ENCODE measurements at regions not wholly inside any gene's neighbourhood (a gene's known extent, or its start where the extent isn't known, plus 50 kb on each side); places are given as distances from the start of the nearest gene placed in this dataset.
A peak's percentile ranks its signal among the peaks of the same experiment; 100 is the strongest.
"Not testable (repeated sequence)": the region's sequence is repeated elsewhere in the genome, so short reads cannot be mapped to it uniquely, and the experiment has no call there.

GRCh38 chr16:31581065-31581464, 53.4 kb downstream of the AHSP start:
- DNase-seq (ENCODE audit: extremely low read depth in 1 of 11, low read depth in 9 of 11, low spot score in 4 of 11), result not testable (repeated sequence)

GRCh38 chr16:31601737-31602384, 74.2 kb downstream of the AHSP start:
- DNase-seq (ENCODE audit: extremely low read depth in 1 of 11, low read depth in 9 of 11, low spot score in 4 of 11), result not testable (repeated sequence)

- no peak for DNase-seq (ENCODE audit: extremely low read depth in 1 of 11, low read depth in 9 of 11, low spot score in 4 of 11)
Measured at GRCh38 chr16:31618130-31618529, 90.4 kb downstream of the AHSP start.

- DNase-seq (ENCODE audit: extremely low read depth in 1 of 11, low read depth in 9 of 11, low spot score in 4 of 11), result no peak
Measured at GRCh38 chr16:31636433-31636832, 108.7 kb downstream of the AHSP start.

GRCh38 chr16:31641279-31641678, 113.6 kb downstream of the AHSP start:
- no peak for DNase-seq (ENCODE audit: extremely low read depth in 1 of 11, low read depth in 9 of 11, low spot score in 4 of 11)

GRCh38 chr16:31655674-31656073, 128.0 kb downstream of the AHSP start:
- not testable (repeated sequence) for DNase-seq (ENCODE audit: extremely low read depth in 1 of 11, low read depth in 9 of 11, low spot score in 4 of 11)

GRCh38 chr16:31664683-31665482, 137.2 kb downstream of the AHSP start:
- DNase-seq (ENCODE audit: extremely low read depth in 1 of 11, low read depth in 9 of 11, low spot score in 4 of 11), result peak in 1 of 11 donors; percentile 14

- DNase-seq (ENCODE audit: extremely low read depth in 1 of 11, low read depth in 9 of 11, low spot score in 4 of 11), result no peak
Measured at GRCh38 chr16:31674686-31675085, 147.0 kb downstream of the AHSP start.

GRCh38 chr16:31676731-31677130, 149.0 kb downstream of the AHSP start:
- no peak for DNase-seq (ENCODE audit: extremely low read depth in 1 of 11, low read depth in 9 of 11, low spot score in 4 of 11)

- peak in 4 of 11 donors; percentile 19 to 45 (median 28) for DNase-seq (ENCODE audit: extremely low read depth in 1 of 11, low read depth in 9 of 11, low spot score in 4 of 11)
Measured at GRCh38 chr16:31678649-31679325, 151.1 kb downstream of the AHSP start.

- DNase-seq (ENCODE audit: extremely low read depth in 1 of 11, low read depth in 9 of 11, low spot score in 4 of 11), result not testable (repeated sequence)
Measured at GRCh38 chr16:31689331-31689730, 161.6 kb downstream of the AHSP start.

- DNase-seq (ENCODE audit: extremely low read depth in 1 of 11, low read depth in 9 of 11, low spot score in 4 of 11), result not testable (repeated sequence)
Measured at GRCh38 chr16:31692338-31692737, 164.6 kb downstream of the AHSP start.

- no peak for DNase-seq (ENCODE audit: extremely low read depth in 1 of 11, low read depth in 9 of 11, low spot score in 4 of 11)
Measured at GRCh38 chr16:31693733-31694132, 166.0 kb downstream of the AHSP start.

GRCh38 chr16:31694461-31694860, 166.8 kb downstream of the AHSP start:
- no peak for DNase-seq (ENCODE audit: extremely low read depth in 1 of 11, low read depth in 9 of 11, low spot score in 4 of 11)

GRCh38 chr16:31695667-31696066, 168.0 kb downstream of the AHSP start:
- DNase-seq (ENCODE audit: extremely low read depth in 1 of 11, low read depth in 9 of 11, low spot score in 4 of 11), result no peak

- DNase-seq (ENCODE audit: extremely low read depth in 1 of 11, low read depth in 9 of 11, low spot score in 4 of 11), result peak in 3 of 11 donors; percentile 32 to 43 (median 33)
Measured at GRCh38 chr16:31696968-31697743, 169.5 kb downstream of the AHSP start.

- no peak for DNase-seq (ENCODE audit: extremely low read depth in 1 of 11, low read depth in 9 of 11, low spot score in 4 of 11)
Measured at GRCh38 chr16:31697744-31698125, 170.0 kb downstream of the AHSP start.

- DNase-seq (ENCODE audit: extremely low read depth in 1 of 11, low read depth in 9 of 11, low spot score in 4 of 11), result no peak
Measured at GRCh38 chr16:31698901-31699300, 171.2 kb downstream of the AHSP start.

GRCh38 chr16:31699601-31700000, 171.9 kb downstream of the AHSP start:
- no peak for DNase-seq (ENCODE audit: extremely low read depth in 1 of 11, low read depth in 9 of 11, low spot score in 4 of 11)

Data from renal cortex interstitium (tissue), 11 donors.